Stomach smooth muscle (tissue), 2 donors: ENCODE measurements at regions not wholly inside any gene's neighbourhood (a gene's known extent, or its start where the extent isn't known, plus 50 kb on each side); places are given as distances from the start of the nearest gene placed in this dataset.

Experiments used
- H3K27ac ChIP-seq: one replicate; pipeline ENCODE4 v1.7.0; 2013; ENCODE audit warnings: mild to moderate bottlenecking, low read length, inconsistent platforms
- H3K27me3 ChIP-seq, 2 donors: one replicate each; pipeline ENCODE4 v1.7.0; 2013; ENCODE audit warnings: low read length in 2 of 2; ENCODE audit not compliant: insufficient read depth in 2 of 2, control insufficient read depth in 1 of 2
- H3K36me3 ChIP-seq, 2 donors: one replicate each; pipeline ENCODE4 v1.7.0; 2013; ENCODE audit warnings: low read length in 2 of 2; ENCODE audit not compliant: control insufficient read depth in 2 of 2, insufficient read depth in 2 of 2
- H3K4me1 ChIP-seq: one replicate; pipeline ENCODE4 v1.7.0; 2013; ENCODE audit warnings: low read length; ENCODE audit not compliant: control insufficient read depth, insufficient read depth
- H3K4me3 ChIP-seq, 2 donors: one replicate each; pipeline ENCODE4 v1.7.0; 2013; ENCODE audit warnings: low read length in 2 of 2
- H3K9ac ChIP-seq, 2 donors: one replicate each; pipeline ENCODE4 v1.7.0; 2013; ENCODE audit warnings: low read length in 2 of 2, mild to moderate bottlenecking in 1 of 2
- H3K9me3 ChIP-seq, 2 donors: one replicate each; pipeline ENCODE4 v1.7.0; 2013; ENCODE audit warnings: low read length in 2 of 2; ENCODE audit not compliant: control insufficient read depth in 2 of 2
- donor health status: healthy.
- donor health status: Pancreatic carcinoma.

DNA sequence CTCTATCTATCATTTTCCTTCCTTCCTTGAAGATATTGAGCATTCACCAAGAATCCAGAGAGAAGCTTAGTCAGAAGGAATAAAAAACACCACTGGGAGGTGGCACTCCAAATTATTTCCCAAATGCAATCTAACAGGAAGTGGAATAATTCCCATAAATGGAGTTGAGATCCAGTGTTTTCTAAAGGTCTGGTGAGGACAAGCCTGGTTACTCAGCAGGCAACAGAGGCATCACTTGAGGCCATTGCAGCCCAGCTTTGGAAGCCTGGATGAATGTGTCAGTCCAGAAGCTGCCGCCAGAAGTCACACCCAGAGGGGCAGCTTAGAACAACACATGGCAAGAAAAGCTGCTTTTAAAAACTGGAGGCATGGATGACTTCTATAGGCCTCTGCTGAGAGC lies 288.9 kb upstream of the KLF6 start:
- H3K27me3 ChIP-seq, result no peaks in the 10 kb centered on the region
- no peak overlapping the region for H3K9ac ChIP-seq
- no peak overlapping the region for H3K4me3 ChIP-seq
- H3K36me3 ChIP-seq, result no peaks in the 10 kb centered on the region
- H3K27ac ChIP-seq, result no peak overlapping the region
- H3K4me1 ChIP-seq, result peaks cover 9% of the 10 kb centered on the region
- no peaks in the 10 kb centered on the region for H3K9me3 ChIP-seq

DNA sequence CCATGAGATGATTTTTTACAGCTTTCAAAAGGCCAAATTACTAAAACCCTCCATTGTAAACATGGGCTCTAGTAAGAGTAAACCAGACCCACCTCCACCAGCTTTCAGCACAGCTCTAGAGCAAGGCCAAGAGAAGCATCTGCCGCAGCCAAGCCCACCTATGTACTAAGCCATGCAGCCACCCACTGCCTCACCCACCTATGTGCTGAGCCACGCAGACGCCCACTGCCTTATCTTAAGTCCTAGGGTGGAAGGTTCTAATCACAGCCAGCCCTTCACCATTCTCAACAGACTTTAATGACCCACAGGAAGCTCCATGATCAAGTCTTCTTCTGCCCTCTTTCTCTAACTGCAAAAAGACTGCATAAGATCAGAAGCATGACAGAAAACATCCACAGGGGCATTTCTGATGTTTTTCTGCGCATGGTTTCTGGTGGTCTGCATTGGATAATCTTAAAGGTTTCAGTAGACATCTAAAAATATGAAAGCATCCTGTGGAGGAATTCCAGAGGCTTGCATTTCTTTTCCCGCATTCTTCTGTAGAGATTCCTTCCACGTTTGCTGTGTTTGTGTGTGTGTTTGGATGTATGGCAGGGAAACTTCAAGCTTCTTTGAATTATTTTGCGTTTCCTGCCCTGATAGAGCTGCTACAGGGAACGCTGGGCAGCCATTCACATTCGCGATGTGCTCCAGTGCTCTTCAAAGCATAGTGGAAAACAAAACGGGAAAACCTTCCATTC lies 286.1 kb upstream of the KLF6 start:
- Histone ChIP-seq H3K4me1 (peaks cover 9% of the 10 kb centered on the region), H3K27me3 (no peaks in the 10 kb centered on the region), H3K4me3 (no peak overlapping the region), H3K9ac (no peak overlapping the region), H3K36me3 (no peaks in the 10 kb centered on the region), H3K9me3 (no peaks in the 10 kb centered on the region), H3K27ac (no peak overlapping the region)

- no peak overlapping the region for H3K4me3 ChIP-seq
- H3K9ac ChIP-seq, result no peak overlapping the region
- no peaks in the 10 kb centered on the region for H3K27me3 ChIP-seq
- peaks cover 9% of the 10 kb centered on the region for H3K4me1 ChIP-seq
- H3K36me3 ChIP-seq, result no peaks in the 10 kb centered on the region
- H3K9me3 ChIP-seq, result no peaks in the 10 kb centered on the region
- H3K27ac ChIP-seq, result no peak overlapping the region
Observed at GRCh38 chr10:4070184-4070583, 285.2 kb upstream of the KLF6 start.

- Histone ChIP-seq H3K4me3 (no peak overlapping the region), H3K27me3 (no peaks in the 10 kb centered on the region), H3K36me3 (no peaks in the 10 kb centered on the region), H3K9me3 (no peaks in the 10 kb centered on the region), H3K27ac (no peak overlapping the region), H3K9ac (no peak overlapping the region), H3K4me1 (peaks cover 4% of the 10 kb centered on the region)
Observed at GRCh38 chr10:4069491-4069890, 284.5 kb upstream of the KLF6 start.

GRCh38 chr10:4068629-4069028 lies 283.6 kb upstream of the KLF6 start:
- Histone ChIP-seq H3K9ac (no peak overlapping the region), H3K27ac (no peak overlapping the region), H3K36me3 (no peaks in the 10 kb centered on the region), H3K4me1 (no peaks in the 10 kb centered on the region), H3K9me3 (no peaks in the 10 kb centered on the region), H3K27me3 (no peaks in the 10 kb centered on the region), H3K4me3 (no peak overlapping the region)

DNA sequence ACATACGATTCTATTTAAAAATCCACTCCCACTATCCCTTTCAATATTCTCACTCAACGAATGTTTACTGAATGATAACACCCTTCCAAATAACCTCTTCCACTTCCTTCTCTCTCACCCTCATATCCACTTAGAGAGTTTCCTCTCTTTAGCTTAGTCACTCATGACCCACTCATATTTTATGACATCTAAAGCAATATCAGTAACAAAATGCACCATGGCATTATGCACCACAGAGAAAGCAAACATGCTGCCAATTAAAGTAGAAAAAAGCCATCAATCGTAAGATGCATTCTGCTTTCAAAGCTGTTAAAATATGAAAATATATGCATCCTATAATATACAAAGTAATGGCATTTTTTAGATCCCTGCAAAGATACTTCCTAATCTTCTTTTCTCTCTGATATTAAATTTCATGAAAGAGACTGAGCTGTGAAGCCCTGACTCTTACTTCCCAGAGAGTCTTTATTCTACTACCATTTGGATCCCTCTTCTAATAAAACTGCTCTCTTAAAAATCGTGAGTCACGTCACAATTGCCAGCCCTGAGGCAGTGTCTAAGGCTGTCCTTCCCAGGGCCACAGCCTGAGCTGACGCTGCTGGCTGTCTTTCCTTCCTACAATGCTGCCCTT lies 283.0 kb upstream of the KLF6 start:
- H3K36me3 ChIP-seq, result no peaks in the 10 kb centered on the region
- no peak overlapping the region for H3K4me3 ChIP-seq
- no peaks in the 10 kb centered on the region for H3K9me3 ChIP-seq
- H3K27me3 ChIP-seq, result no peaks in the 10 kb centered on the region
- H3K4me1 ChIP-seq, result no peaks in the 10 kb centered on the region
- no peak overlapping the region for H3K27ac ChIP-seq
- H3K9ac ChIP-seq, result no peak overlapping the region

GRCh38 chr10:4067531-4067930 lies 282.5 kb upstream of the KLF6 start:
- H3K4me1 ChIP-seq, result no peaks in the 10 kb centered on the region
- H3K27ac ChIP-seq, result no peak overlapping the region
- no peaks in the 10 kb centered on the region for H3K36me3 ChIP-seq
- no peaks in the 10 kb centered on the region for H3K9me3 ChIP-seq
- H3K9ac ChIP-seq, result no peak overlapping the region
- H3K4me3 ChIP-seq, result no peak overlapping the region
- no peaks in the 10 kb centered on the region for H3K27me3 ChIP-seq

GRCh38 chr10:4066581-4067390 lies 281.8 kb upstream of the KLF6 start:
- H3K36me3 ChIP-seq, result no peaks in the 10 kb centered on the region
- H3K4me3 ChIP-seq, result no peak overlapping the region
- H3K4me1 ChIP-seq, result peaks cover 5% of the 10 kb centered on the region
- no peak overlapping the region for H3K9ac ChIP-seq
- H3K27me3 ChIP-seq, result no peaks in the 10 kb centered on the region
- no peaks in the 10 kb centered on the region for H3K9me3 ChIP-seq
- H3K27ac ChIP-seq, result no peak overlapping the region

DNA sequence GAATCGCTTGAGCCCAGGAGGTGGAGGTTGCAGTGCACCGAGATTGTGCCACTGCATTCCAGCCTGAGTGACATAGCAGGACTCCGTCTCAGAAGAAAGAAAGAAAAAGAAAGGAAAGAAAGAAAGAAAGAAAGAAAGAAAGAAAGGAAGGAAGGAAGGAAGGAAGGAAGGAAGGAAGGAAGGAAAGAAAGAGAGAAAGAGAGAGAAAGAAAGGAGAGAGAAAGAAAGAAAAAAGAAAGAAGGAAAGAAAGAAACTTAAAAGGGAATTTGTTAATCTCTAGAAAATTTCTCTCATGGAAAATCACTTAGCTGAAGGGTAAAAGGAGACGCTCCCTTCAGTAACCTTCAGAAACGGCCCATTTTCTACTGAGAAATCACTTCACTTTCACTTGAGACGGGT lies 279.5 kb upstream of the KLF6 start:
- Histone ChIP-seq H3K27me3 (no peaks in the 10 kb centered on the region), H3K36me3 (no peaks in the 10 kb centered on the region), H3K27ac (no peak overlapping the region), H3K4me1 (peaks cover 20% of the 10 kb centered on the region), H3K4me3 (no peak overlapping the region), H3K9me3 (no peaks in the 10 kb centered on the region), H3K9ac (no peak overlapping the region)

DNA sequence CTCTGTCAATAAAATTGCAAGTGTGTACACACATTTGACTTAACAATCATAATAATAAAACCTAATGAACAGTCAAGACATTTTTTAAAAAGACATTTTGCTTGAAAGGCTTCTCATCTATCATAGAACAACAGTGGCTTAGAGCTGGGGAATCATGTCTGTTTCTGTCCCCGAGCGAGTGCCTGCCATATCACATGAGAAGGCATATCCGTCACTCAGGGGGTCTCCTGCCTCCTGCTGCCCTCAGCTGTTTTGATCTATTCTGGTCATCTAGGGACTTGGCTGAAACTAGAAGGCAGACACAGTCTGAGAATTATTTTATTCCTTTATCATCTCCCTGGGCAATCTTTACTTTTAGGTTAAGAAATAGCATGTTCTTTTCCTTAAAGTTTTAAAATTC lies 278.7 kb upstream of the KLF6 start:
- no peak overlapping the region for H3K9ac ChIP-seq
- no peaks in the 10 kb centered on the region for H3K9me3 ChIP-seq
- no peaks in the 10 kb centered on the region for H3K27me3 ChIP-seq
- H3K27ac ChIP-seq, result no peak overlapping the region
- H3K4me1 ChIP-seq, result peaks cover 20% of the 10 kb centered on the region
- no peak overlapping the region for H3K4me3 ChIP-seq
- H3K36me3 ChIP-seq, result no peaks in the 10 kb centered on the region

GRCh38 chr10:4062751-4063150 lies 277.7 kb upstream of the KLF6 start:
- Histone ChIP-seq H3K4me3 (no peak overlapping the region), H3K36me3 (no peaks in the 10 kb centered on the region), H3K9me3 (no peaks in the 10 kb centered on the region), H3K27ac (no peak overlapping the region), H3K9ac (no peak overlapping the region), H3K4me1 (peaks cover 20% of the 10 kb centered on the region), H3K27me3 (no peaks in the 10 kb centered on the region)
